Mammary epithelial cell (primary cell): ENCODE measurements at regions not wholly inside any gene's neighbourhood (a gene's known extent, or its start where the extent isn't known, plus 50 kb on each side); places are given as distances from the start of the nearest gene placed in this dataset.

Experiments used
- EZH2 ChIP-seq: IDR thresholded peaks from 2 replicates; pipeline ENCODE4 v1.6.1; 2012; ENCODE audit warnings: low read length, inconsistent platforms, borderline replicate concordance
- TF ChIP-seq, protein P1 (sequence below), 2 donors: IDR thresholded peaks in 1 of 2; conservative IDR thresholded peaks in 1 of 2; 2 replicates each; pipeline ENCODE4 v1.5.1; 2011 to 2012; ENCODE audit warnings: inconsistent platforms in 2 of 2, low read length in 2 of 2, mild to moderate bottlenecking in 2 of 2, control low read depth in 1 of 2, low read depth in 1 of 2; ENCODE audit not compliant: insufficient read depth in 1 of 2; ENCODE audit errors: extremely low read depth in 1 of 2

DNA sequence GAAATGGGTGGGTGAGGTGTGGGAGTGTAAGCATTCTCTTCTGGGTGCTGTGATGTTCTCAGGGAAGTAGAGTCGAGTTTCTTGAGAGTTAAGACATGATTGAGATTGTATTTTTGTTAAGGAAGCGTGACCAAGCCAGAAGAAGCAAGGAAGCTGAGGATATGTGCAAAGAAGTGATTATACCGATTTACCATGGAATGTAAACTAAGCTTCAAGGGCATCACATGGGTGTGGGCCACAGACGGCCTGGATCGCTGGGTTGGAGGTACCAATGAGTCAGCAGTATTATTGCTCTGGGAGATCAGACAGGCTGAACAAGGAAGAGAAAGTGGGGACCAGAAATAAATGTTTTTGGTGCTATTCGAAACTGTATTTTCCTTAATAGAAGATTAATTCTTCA is 184.1 kb upstream of the GMDS start:
- TF ChIP-seq, protein P1, sequence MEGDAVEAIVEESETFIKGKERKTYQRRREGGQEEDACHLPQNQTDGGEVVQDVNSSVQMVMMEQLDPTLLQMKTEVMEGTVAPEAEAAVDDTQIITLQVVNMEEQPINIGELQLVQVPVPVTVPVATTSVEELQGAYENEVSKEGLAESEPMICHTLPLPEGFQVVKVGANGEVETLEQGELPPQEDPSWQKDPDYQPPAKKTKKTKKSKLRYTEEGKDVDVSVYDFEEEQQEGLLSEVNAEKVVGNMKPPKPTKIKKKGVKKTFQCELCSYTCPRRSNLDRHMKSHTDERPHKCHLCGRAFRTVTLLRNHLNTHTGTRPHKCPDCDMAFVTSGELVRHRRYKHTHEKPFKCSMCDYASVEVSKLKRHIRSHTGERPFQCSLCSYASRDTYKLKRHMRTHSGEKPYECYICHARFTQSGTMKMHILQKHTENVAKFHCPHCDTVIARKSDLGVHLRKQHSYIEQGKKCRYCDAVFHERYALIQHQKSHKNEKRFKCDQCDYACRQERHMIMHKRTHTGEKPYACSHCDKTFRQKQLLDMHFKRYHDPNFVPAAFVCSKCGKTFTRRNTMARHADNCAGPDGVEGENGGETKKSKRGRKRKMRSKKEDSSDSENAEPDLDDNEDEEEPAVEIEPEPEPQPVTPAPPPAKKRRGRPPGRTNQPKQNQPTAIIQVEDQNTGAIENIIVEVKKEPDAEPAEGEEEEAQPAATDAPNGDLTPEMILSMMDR (conservative IDR thresholded peaks at IDR 0.05 in 1 of 2, IDR thresholded peaks at IDR 0.05 in 1 of 2; ENCODE audit: extremely low read depth in 1 of 2, insufficient read depth in 1 of 2, low read depth in 1 of 2, low read length in 2 of 2): no peak
- no peak for TF ChIP-seq EZH2
